NCI-H146 (cell line): ENCODE measurements at regions not wholly inside any gene's neighbourhood (a gene's known extent, or its start where the extent isn't known, plus 50 kb on each side); places are given as distances from the start of the nearest gene placed in this dataset.
"Not testable (repeated sequence)": the region's sequence is repeated elsewhere in the genome, so short reads cannot be mapped to it uniquely, and the experiment has no call there.

Source experiments
- DNase-seq: peaks from one replicate; lab custom pipeline; 2025; lab: John Stamatoyannopoulos, UW

DNA sequence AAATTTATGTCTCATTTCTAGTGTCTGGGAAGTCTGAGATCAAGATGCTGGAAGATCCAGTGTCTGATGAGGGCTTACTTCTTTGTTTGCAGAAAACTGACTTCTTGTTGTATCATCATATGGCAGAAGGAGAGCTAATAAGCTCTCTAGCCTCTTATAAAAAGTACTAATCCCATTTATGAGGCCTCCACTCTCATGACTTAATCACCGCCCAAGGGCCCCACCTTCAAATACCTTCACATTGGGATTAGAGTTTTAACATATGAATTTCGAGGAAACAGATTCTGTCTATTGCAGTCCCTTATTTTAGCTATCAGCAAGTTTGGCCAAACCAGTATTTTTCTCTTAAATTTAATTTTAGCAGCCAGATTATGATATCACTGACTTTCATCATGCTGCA, 150.2 kb upstream of the TMPRSS15 start:
- DNase-seq, result no peak

GRCh38 chr21:18567770-18568169, 164.2 kb upstream of the TMPRSS15 start:
- not testable (repeated sequence) for DNase-seq

GRCh38 chr21:18588001-18588662, 184.5 kb upstream of the TMPRSS15 start:
- DNase-seq, result no peak

DNA sequence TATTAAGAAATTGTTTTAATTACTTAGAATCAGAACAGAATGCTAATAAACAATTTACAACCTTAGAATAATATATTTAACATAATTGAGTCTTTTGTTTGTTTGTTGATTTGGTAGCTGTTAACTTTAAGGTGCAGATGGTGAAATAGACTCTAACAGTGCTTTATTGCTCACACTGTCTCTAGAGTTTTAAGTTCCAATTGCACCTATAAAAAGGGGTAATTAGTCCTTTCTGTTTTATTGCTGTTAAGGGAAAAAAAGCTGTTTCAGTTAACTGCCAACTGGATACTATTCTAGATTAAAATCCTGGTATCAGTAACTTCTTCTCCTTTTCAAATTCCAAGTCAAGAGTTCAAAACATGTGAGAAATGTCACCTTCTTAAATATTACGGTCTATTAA, 197.6 kb upstream of the TMPRSS15 start:
- no peak for DNase-seq

GRCh38 chr21:18602711-18603110, 199.1 kb upstream of the TMPRSS15 start:
- no peak for DNase-seq

DNA sequence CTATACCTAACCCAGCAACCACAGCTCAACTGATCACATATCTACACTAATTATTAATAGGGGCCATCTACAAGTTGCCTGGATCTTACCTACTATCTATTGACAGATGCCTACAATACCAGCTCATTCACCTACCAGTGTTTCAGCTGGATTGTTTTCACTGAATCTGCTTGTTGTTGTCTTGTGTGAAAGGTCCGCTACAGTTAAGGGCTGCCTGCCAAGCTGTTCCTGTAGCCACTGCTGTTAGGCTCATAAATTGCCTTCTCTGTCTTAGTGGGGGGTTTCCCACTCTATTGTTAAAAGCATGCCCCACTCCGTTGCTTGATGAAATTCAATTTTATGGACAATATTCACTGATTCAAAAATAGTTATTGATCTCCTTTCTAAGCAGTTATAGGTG, 199.7 kb upstream of the TMPRSS15 start:
- peak; percentile 68 for DNase-seq

DNA sequence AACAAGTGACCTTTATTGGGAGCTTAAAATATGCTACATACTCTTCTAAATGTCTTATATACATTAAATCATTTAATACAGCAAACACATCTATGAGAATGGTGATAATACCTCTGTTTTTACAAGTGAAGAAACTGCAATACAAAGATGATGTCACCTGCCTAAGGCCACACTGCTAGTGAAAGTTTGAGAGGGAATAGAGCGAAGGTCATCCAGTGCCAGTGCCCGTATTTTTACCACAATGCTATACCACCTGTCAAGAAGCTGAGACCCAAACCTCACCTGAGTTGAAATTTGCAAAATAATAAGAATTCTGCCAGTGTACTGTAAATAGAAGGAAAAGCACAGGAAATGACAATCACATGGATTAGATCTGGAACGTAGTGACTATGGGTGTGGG, 200.4 kb upstream of the TMPRSS15 start:
- no peak for DNase-seq

DNA sequence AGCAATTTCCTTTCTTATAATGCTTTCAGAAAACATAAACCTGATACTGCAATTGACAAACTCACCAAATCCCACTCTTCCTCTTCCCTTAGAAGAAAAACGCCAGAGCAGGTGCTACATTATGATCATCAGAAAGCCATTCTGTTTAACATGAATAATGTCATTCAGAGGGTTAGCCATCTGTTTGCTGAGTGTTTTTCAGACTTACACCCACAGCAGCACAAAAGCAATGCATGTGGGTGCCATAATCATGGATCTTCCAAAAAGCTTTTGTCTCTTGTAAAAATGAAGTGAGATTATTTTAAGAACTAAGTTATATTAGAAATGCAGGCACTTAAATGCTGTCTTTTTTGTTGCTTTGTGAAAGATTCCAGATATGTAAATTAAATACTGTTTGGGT, 204.6 kb upstream of the TMPRSS15 start:
- DNase-seq, result peak; percentile 45

- DNase-seq, result no peak
These were observed 210.7 kb upstream of the TMPRSS15 start for GRCh38 chr21:18614303-18614702.

DNA sequence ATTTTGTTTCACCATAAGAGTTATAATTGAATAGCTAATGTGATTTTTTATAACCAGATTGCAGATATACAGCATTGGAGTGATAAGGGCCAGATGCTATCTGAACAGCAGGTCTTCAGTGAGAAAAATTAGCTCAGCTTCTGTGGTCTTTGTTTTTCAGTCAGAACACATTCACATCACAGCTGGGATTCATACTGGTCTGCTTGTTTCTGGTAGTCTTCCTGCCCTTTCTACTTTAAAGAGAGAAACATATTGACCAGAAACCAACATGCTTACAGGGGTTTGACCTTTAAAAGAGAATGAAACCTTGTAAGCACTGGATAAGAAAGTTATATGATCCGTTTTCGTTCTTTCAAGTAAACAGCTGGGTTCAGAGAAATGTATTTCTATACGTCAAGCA, 213.7 kb upstream of the TMPRSS15 start:
- no peak for DNase-seq

DNA sequence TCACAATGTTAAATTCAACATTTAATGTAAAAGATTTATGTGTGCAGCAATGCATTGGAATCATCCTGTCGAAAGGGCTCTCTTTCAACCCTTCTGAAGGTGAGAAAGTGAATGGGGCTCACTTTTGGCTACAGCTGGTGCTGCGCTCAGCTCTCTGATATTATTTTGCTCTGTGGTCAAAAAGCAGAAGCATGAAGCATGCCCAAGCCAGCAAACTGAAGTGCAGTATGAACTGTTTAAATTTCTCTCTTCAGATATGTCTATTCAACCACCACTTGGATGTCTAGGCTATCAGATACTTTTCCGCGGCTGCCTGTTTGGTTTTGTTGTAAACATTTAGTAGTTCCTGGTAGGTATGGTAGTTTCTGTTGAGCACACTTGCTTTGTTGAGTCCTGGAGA, 216.9 kb upstream of the TMPRSS15 start:
- DNase-seq, result no peak

- DNase-seq, result peak; percentile 4
These were observed 218.8 kb upstream of the TMPRSS15 start for GRCh38 chr21:18622383-18622782.

- no peak for DNase-seq
These were observed 226.9 kb upstream of the TMPRSS15 start for GRCh38 chr21:18630446-18630845.

DNA sequence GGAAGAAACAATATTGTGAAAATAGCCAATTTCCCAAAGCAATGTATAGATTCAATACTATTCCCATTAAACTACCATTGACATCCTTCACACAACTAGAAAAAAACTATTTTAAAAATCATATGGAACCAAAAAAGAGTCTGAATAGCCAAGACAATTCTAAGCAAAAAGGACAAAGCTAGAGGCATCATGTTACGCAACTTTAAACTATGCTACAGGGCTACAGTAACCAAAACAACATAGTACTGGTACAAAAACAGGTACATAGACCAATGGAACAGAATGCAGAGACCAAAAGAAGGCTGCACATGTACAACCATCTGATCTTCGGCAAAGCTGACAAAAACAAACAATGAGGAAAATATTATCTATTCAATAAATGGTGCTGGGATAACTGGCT, 233.3 kb upstream of the TMPRSS15 start:
- no peak for DNase-seq

DNA sequence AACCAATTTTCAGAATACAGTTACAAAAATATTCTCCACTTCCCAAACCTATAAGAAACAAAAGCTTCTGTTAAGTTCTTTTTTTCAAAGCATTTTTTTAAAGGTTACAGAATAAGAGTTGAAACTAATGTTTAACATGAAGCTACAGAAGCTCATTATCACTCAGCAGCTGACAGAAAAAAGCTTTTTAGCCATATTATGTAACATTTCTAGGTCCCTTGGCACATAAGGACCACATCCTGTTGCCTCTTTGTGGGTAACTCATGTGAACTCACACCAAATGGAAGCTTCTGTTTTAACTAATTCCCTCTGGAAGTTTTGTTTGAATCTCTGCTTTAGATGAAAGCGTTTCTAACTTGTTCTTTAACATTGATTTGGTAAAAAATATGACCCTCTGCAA, 242.5 kb upstream of the TMPRSS15 start:
- DNase-seq, result no peak

GRCh38 chr21:18655931-18656330, 252.3 kb upstream of the TMPRSS15 start:
- no peak for DNase-seq

DNA sequence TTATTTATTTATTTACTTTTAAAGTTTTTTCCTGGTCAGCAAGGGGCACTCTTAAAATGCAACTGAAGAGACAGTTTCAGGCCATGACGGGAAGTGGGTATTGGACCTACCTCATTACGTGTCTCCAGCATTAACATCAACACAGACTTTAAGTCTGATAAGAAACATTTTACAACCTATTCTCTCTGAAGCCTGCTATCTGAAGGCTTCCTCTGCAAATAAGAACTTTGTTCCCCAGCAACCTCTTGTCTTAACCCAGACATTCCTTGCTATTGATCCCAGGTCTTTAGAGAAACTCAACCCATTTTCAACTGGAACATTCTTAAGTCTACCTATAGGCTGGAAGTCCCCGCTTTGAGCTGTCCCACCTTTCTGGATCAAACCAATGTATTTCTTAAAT, 258.3 kb upstream of the TMPRSS15 start:
- no peak for DNase-seq

DNA sequence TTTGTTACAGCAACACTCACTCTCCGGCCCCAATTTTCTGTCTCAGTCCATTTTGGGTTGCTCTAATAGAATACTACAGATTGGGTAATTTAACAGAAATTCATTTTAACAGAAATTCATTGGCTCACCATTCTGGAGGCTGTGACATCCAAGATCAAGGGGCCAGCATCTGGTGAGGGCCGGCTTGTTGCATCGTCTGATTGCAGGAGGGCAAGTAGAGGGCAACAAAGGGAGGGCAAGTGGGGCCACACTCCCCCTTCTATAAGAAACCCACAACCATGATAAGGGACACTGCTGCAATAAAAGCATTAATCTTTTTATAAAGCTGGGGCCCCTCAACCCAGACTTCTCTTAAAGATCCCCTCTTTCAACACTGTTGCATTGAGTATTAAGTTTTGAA, 260.1 kb upstream of the TMPRSS15 start:
- no peak for DNase-seq

DNA sequence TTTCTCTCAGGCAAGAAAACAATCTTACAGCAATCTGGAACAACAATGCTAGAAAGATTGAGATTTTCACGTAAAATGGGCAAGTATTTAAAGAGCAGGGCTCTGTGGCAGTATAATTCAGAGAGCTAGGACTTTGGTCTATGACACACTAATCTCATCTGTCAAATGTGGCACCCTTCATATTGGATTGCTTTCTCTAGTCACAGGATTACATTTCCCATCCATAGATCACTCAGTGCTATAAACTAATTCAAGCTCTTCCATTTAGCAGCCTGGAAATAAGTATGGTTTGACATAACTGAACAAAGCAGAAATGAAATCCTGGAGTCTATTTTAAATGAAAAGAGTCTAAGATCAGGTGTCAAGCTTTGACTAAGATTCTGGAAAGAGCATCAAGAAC, 263.1 kb upstream of the TMPRSS15 start:
- no peak for DNase-seq

DNA sequence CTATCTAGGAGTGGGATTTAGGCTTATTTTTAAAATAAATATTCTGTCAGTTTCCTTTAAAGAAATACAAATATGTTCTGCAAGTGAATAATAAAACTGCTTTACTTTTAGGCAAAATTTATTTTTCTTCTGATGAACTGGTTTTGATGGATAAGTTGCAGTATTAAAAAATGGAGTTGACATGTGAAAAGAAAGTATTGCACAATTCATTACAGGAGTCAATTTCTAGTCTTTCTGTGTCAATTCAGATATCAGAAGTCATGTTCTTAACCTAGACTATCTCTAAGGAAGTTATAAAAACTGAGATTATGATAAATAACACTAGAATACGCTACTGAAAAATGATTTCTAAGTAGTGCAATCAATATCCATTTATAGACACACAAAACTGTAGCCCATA, 270.2 kb upstream of the TMPRSS15 start:
- DNase-seq, result no peak

- DNase-seq, result peak; percentile 1
These were observed 274.0 kb upstream of the TMPRSS15 start for GRCh38 chr21:18677632-18678031.

DNA sequence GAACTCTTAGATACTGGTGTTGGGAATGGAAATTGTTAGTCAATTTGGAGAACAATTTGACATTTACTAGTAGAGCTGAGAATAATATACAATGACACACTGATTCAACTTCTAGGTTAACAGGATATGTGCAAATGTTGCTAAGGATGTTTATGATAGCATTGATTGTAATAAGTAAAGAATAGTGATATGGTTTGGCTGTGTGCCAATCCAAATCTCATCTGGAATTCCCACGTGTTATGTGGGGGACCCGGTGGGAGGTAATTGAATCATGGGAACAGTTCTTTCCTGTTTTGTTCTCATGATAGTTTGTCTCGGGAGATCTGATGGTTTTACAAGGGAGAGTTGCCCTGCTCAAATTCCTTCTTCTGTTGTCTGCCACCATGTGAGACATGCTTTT, 302.4 kb upstream of the TMPRSS15 start:
- no peak for DNase-seq

DNA sequence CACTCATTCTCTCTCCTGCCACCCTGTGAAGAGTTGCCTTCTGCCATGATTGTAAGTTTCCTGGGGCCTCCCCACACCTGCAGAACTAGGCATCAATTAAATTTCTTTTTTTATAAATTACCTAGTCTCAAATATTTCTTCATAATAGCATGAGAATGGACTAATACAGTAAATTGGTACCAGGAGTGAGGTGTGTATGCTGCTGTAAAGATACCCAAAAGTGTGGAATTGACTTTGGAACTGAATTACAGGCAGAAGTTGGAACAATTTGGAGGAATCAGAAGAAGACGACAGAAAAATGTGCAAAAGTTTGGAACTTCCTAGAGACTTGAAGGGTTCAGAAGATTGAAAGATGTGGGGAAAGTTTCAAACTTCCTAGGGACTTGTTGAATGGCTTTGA, 308.1 kb upstream of the TMPRSS15 start:
- DNase-seq, result no peak

- no peak for DNase-seq
These were observed 312.0 kb upstream of the TMPRSS15 start for GRCh38 chr21:18715606-18716005.
